ENCODE measurements at regions not wholly inside any gene's neighbourhood (a gene's known extent, or its start where the extent isn't known, plus 50 kb on each side); places are given as distances from the start of the nearest gene placed in this dataset.

- no peak for DNase-seq
- H3K36me3 ChIP-seq: no peaks in the 10 kb centered on the region
- no peak for TF ChIP-seq EP300 (IDR thresholded peaks at IDR 0.05)
- no peak for TF ChIP-seq CTCF (IDR thresholded peaks at IDR 0.05)
- TF ChIP-seq POLR2A (IDR thresholded peaks at IDR 0.05): no peak
- no peak overlapping the region for H3K4me3 ChIP-seq
- no peaks in the 10 kb centered on the region for H3K9me3 ChIP-seq
- H3K4me1 ChIP-seq (ENCODE audit: insufficient read depth): no peaks in the 10 kb centered on the region
- H3K27ac ChIP-seq: no peak overlapping the region
- 27 to 57% (median 44%) methylated on average over 2 of the region's 2 CpGs for WGBS, 3 donors
- intact Hi-C loops (cut with DNase I): no loop called here
- no peaks in the 10 kb centered on the region for H3K27me3 ChIP-seq
Measured at GRCh38 chr1:106979371-106979770, 77.1 kb upstream of the PRMT6 start.

GRCh38 chr1:106980121-106980520 is 76.4 kb upstream of the PRMT6 start:
- no peaks in the 10 kb centered on the region for H3K36me3 ChIP-seq
- H3K9me3 ChIP-seq: no peaks in the 10 kb centered on the region
- DNase-seq: no peak
- no peak overlapping the region for H3K4me3 ChIP-seq
- TF ChIP-seq CTCF (IDR thresholded peaks at IDR 0.05) (no peak), EP300 (IDR thresholded peaks at IDR 0.05) (no peak), POLR2A (IDR thresholded peaks at IDR 0.05) (no peak)
- no peak overlapping the region for H3K27ac ChIP-seq
- WGBS, 3 donors: 46 to 57% (median 49%) methylated on average over 3 of the region's 3 CpGs
- intact Hi-C loops (cut with DNase I): loop anchor here in 1 of 4 donors (1.0 kb wide), 1 partner anchor 10 kb away; no protein-coding TSS in a partner anchor
- no peaks in the 10 kb centered on the region for H3K4me1 ChIP-seq (ENCODE audit: insufficient read depth)
- H3K27me3 ChIP-seq: no peaks in the 10 kb centered on the region

GRCh38 chr1:106984801-106985200 is 71.7 kb upstream of the PRMT6 start:
- Histone ChIP-seq H3K4me1 (ENCODE audit: insufficient read depth) (no peaks in the 10 kb centered on the region), H3K27me3 (no peaks in the 10 kb centered on the region), H3K4me3 (no peak overlapping the region), H3K36me3 (no peaks in the 10 kb centered on the region), H3K9me3 (no peaks in the 10 kb centered on the region), H3K27ac (no peak overlapping the region)
- DNase-seq: no peak
- no peak for TF ChIP-seq EP300 (IDR thresholded peaks at IDR 0.05)
- no peak for TF ChIP-seq CTCF (IDR thresholded peaks at IDR 0.05)
- no peak for TF ChIP-seq POLR2A (IDR thresholded peaks at IDR 0.05)
- intact Hi-C loops (cut with DNase I): no loop called here

GRCh38 chr1:106986603-106987002 is 69.9 kb upstream of the PRMT6 start:
- TF ChIP-seq EP300 (IDR thresholded peaks at IDR 0.05) (no peak), POLR2A (IDR thresholded peaks at IDR 0.05) (no peak), CTCF (IDR thresholded peaks at IDR 0.05) (no peak)
- no peak overlapping the region for H3K4me3 ChIP-seq
- no peaks in the 10 kb centered on the region for H3K9me3 ChIP-seq
- DNase-seq: no peak
- H3K36me3 ChIP-seq: no peaks in the 10 kb centered on the region
- no peaks in the 10 kb centered on the region for H3K4me1 ChIP-seq (ENCODE audit: insufficient read depth)
- intact Hi-C loops (cut with DNase I): no loop called here
- no peak overlapping the region for H3K27ac ChIP-seq
- H3K27me3 ChIP-seq: no peaks in the 10 kb centered on the region

- H3K27me3 ChIP-seq: no peaks in the 10 kb centered on the region
- H3K4me3 ChIP-seq: no peak overlapping the region
- no peak overlapping the region for H3K27ac ChIP-seq
- no peaks in the 10 kb centered on the region for H3K9me3 ChIP-seq
- no peaks in the 10 kb centered on the region for H3K4me1 ChIP-seq (ENCODE audit: insufficient read depth)
- DNase-seq: no peak
- TF ChIP-seq POLR2A (IDR thresholded peaks at IDR 0.05) (no peak), CTCF (IDR thresholded peaks at IDR 0.05) (no peak), EP300 (IDR thresholded peaks at IDR 0.05) (no peak)
- H3K36me3 ChIP-seq: no peaks in the 10 kb centered on the region
- intact Hi-C loops (cut with DNase I): no loop called here
Measured at GRCh38 chr1:106995970-106996369, 60.5 kb upstream of the PRMT6 start.
